ENCODE measurements at regions not wholly inside any gene's neighbourhood (a gene's known extent, or its start where the extent isn't known, plus 50 kb on each side); places are given as distances from the start of the nearest gene placed in this dataset.

DNA sequence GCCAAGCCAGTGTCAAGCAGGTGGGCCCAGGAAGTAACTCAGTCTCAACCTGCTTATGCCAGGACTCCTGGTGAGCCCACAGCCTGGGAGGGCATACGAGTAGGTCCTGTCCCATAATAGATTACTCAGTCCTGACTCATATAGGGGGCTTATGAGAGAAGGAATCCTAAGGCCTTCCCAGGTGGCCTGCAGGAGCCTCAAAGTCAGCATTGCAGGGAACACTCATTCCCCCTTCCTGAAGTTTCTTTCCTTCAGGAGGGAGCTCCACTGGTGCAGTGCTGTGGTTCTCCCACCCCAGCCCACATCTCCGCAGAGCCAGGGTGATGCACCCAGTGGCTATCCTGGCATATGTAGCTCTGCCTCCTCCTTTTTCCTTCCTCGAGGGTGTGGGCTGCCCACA, 137.3 kb downstream of the ZIC5 start:
- TF ChIP-seq, protein P1, sequence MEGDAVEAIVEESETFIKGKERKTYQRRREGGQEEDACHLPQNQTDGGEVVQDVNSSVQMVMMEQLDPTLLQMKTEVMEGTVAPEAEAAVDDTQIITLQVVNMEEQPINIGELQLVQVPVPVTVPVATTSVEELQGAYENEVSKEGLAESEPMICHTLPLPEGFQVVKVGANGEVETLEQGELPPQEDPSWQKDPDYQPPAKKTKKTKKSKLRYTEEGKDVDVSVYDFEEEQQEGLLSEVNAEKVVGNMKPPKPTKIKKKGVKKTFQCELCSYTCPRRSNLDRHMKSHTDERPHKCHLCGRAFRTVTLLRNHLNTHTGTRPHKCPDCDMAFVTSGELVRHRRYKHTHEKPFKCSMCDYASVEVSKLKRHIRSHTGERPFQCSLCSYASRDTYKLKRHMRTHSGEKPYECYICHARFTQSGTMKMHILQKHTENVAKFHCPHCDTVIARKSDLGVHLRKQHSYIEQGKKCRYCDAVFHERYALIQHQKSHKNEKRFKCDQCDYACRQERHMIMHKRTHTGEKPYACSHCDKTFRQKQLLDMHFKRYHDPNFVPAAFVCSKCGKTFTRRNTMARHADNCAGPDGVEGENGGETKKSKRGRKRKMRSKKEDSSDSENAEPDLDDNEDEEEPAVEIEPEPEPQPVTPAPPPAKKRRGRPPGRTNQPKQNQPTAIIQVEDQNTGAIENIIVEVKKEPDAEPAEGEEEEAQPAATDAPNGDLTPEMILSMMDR (IDR thresholded peaks at IDR 0.05) = no peak
- no peak for TF ChIP-seq POLR2AphosphoS5 (IDR thresholded peaks at IDR 0.05)
